Stimulated activated CD4-positive, alpha-beta T cell treated with anti-CD3 and anti-CD28 coated beads, Interleukin-12 subunit alpha, Interleukin-12 subunit beta, amount 100 ng/mL, for 48 hours (primary cell): ENCODE measurements at regions not wholly inside any gene's neighbourhood (a gene's known extent, or its start where the extent isn't known, plus 50 kb on each side); places are given as distances from the start of the nearest gene placed in this dataset.

Source experiments
- DNase-seq, 3 donors: peaks; one replicate each; pipeline ENCODE4 v3.0.0-alpha.2; 2020; ENCODE audit warnings: low read depth in 2 of 3, low spot score in 1 of 3

- DNase-seq: no peak
These were observed 656.5 kb upstream of the RIOK2 start for GRCh38 chr5:97839341-97840086.

GRCh38 chr5:97840643-97841042, 657.6 kb upstream of the RIOK2 start:
- DNase-seq: no peak

GRCh38 chr5:97842687-97843086, 659.6 kb upstream of the RIOK2 start:
- DNase-seq: no peak

- DNase-seq: no peak
These were observed 661.8 kb upstream of the RIOK2 start for GRCh38 chr5:97844797-97845196.

- no peak for DNase-seq
These were observed 663.6 kb upstream of the RIOK2 start for GRCh38 chr5:97846643-97847042.

- no peak for DNase-seq
These were observed 665.0 kb upstream of the RIOK2 start for GRCh38 chr5:97847920-97848631.

- DNase-seq: no peak
These were observed 668.0 kb upstream of the RIOK2 start for GRCh38 chr5:97851036-97851435.

- DNase-seq: no peak
These were observed 672.1 kb upstream of the RIOK2 start for GRCh38 chr5:97854871-97855762.

GRCh38 chr5:97874491-97874890, 691.4 kb upstream of the RIOK2 start:
- DNase-seq: no peak

GRCh38 chr5:97876272-97876671, 693.2 kb upstream of the RIOK2 start:
- DNase-seq: no peak

- no peak for DNase-seq
These were observed 694.5 kb upstream of the RIOK2 start for GRCh38 chr5:97877588-97877987.

- peak in 1 of 3 donors; percentile 10 for DNase-seq
These were observed 705.4 kb upstream of the RIOK2 start for GRCh38 chr5:97888439-97888838.

GRCh38 chr5:97891971-97892370, 708.9 kb upstream of the RIOK2 start:
- DNase-seq: no peak

- DNase-seq: no peak
These were observed 720.7 kb upstream of the RIOK2 start for GRCh38 chr5:97903742-97904141.

GRCh38 chr5:97906135-97906534, 723.1 kb upstream of the RIOK2 start:
- DNase-seq: no peak

- no peak for DNase-seq
These were observed 724.8 kb upstream of the RIOK2 start for GRCh38 chr5:97907646-97908400.

- DNase-seq: no peak
These were observed 726.5 kb upstream of the RIOK2 start for GRCh38 chr5:97909541-97909940.

GRCh38 chr5:97914483-97914882, 731.4 kb upstream of the RIOK2 start:
- no peak for DNase-seq

- no peak for DNase-seq
These were observed 732.1 kb upstream of the RIOK2 start for GRCh38 chr5:97915106-97915505.

- no peak for DNase-seq
These were observed 735.0 kb upstream of the RIOK2 start for GRCh38 chr5:97918057-97918456.

- DNase-seq: no peak
These were observed 735.6 kb upstream of the RIOK2 start for GRCh38 chr5:97918620-97919019.
